Pancreas (tissue), 10 donors: ENCODE measurements at regions not wholly inside any gene's neighbourhood (a gene's known extent, or its start where the extent isn't known, plus 50 kb on each side); places are given as distances from the start of the nearest gene placed in this dataset.

Source experiments
- ATAC-seq, 4 donors: fragments of 200-7000 bp; cut with Tn5 transposase; one replicate each; pipeline versions ENCODE4 v1.8.0 to v1.9.1; 2020; ENCODE audit warnings: mild to moderate bottlenecking in 4 of 4, moderate library complexity in 4 of 4
- DNase-seq, 6 donors: peaks; one replicate each; pipeline ENCODE4 v3.0.0-alpha.2; 2020
- FAIRE-seq: peaks from 2 replicates; lab custom pipeline; 2012; peaks lifted over from hg19 to GRCh38; lab: Jason Lieb, UNC
- H3K27ac ChIP-seq, 4 donors: fragments of 200-600 bp; sonication (generic); 1 replicate in 3 of 4; 2 replicates in 1 of 4; pipeline versions ENCODE4 v1.5.0 to v1.8.0; 2020
- H3K27me3 ChIP-seq, 4 donors: fragments of 200-600 bp; one replicate each; pipeline ENCODE4 v1.8.0; 2021
- H3K36me3 ChIP-seq, 3 donors: fragments of 200-600 bp; sonication (generic) in 1 of 3; one replicate each; pipeline versions ENCODE4 v1.5.0 to v1.8.0; 2020 to 2021
- H3K4me1 ChIP-seq, 3 donors: fragments of 200-600 bp; one replicate each; pipeline ENCODE4 v1.8.0; 2021
- H3K4me3 ChIP-seq, 4 donors: fragments of 200-600 bp; sonication (generic) in 2 of 4; one replicate each; pipeline versions ENCODE4 v1.5.0 to v1.8.0; 2020 to 2021
- H3K9me3 ChIP-seq, 4 donors: fragments of 200-600 bp; one replicate each; pipeline ENCODE4 v1.8.0; 2021
- WGBS, 2 donors: extraction: QIAGEN DNeasy Blood & Tissue Kit; methylation state at CpG; one replicate each; pipeline ENCODE4 v1.1.7; 2013; 5-methylcytosine and 5-hydroxymethylcytosine counted together
- intact Hi-C, 3 donors: fragments of 100-400 bp; cut with DNase I; formaldehyde crosslinking; loops; one replicate each; pipeline versions ENCODE4 v1.11.1 to v1.14.2; 2022
- TF ChIP-seq, protein P1 (sequence below), 4 donors: fragments of 200-600 bp; sonication (generic) in 3 of 4; IDR thresholded peaks; one replicate each; pipeline versions ENCODE4 v1.5.0 to v1.8.0; 2021; ENCODE audit warnings: antibody characterized with exemption in 4 of 4
- donor health status: healthy with polysubstance abuse.
- donor health status: DM: no; HTN: no; CAD: no; lungs with moderate emphysema.
- donor health status: DM: no; HTN: no; CAD: no.
- donor health status: control.
- donor health status: control.
- donor health status: Bipolar disorder and iron deficiency.
- donor health status: DM: yes; HTN: yes; CAD: no.
- donor health status: DM: no; HTN: no; CAD: no.
- donor health status: DM: no; HTN: no; CAD: no.
- donor health status: DM: yes; HTN: yes; CAD: no.

- Histone ChIP-seq H3K4me3 (no peak overlapping the region), H3K36me3 (no peaks in the 10 kb centered on the region), H3K9me3 (no peaks in the 10 kb centered on the region), H3K27me3 (peaks cover 0 to 2% (median 0%) of the 10 kb centered on the region in 4 donors), H3K4me1 (peaks cover 0 to 8% (median 3%) of the 10 kb centered on the region in 3 donors), H3K27ac (no peak overlapping the region)
- ATAC-seq, result no peak
- intact Hi-C loops, result no loop called here
- FAIRE-seq, result no peak
- TF ChIP-seq, protein P1, sequence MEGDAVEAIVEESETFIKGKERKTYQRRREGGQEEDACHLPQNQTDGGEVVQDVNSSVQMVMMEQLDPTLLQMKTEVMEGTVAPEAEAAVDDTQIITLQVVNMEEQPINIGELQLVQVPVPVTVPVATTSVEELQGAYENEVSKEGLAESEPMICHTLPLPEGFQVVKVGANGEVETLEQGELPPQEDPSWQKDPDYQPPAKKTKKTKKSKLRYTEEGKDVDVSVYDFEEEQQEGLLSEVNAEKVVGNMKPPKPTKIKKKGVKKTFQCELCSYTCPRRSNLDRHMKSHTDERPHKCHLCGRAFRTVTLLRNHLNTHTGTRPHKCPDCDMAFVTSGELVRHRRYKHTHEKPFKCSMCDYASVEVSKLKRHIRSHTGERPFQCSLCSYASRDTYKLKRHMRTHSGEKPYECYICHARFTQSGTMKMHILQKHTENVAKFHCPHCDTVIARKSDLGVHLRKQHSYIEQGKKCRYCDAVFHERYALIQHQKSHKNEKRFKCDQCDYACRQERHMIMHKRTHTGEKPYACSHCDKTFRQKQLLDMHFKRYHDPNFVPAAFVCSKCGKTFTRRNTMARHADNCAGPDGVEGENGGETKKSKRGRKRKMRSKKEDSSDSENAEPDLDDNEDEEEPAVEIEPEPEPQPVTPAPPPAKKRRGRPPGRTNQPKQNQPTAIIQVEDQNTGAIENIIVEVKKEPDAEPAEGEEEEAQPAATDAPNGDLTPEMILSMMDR (IDR thresholded peaks at IDR 0.05), result no peak
- 33 to 42% methylated on average over 6 of the region's 6 CpGs for WGBS, 2 donors
- no peak for DNase-seq
These were observed 568.7 kb upstream of the KLF4 start for GRCh38 chr9:108058135-108058814.

GRCh38 chr9:108057421-108058134 is 568.0 kb upstream of the KLF4 start:
- H3K4me3 ChIP-seq, result no peak overlapping the region
- H3K9me3 ChIP-seq, result no peaks in the 10 kb centered on the region
- intact Hi-C loops, result no loop called here
- TF ChIP-seq, protein P1 (IDR thresholded peaks at IDR 0.05), result no peak
- peaks cover 0 to 8% (median 5%) of the 10 kb centered on the region in 3 donors for H3K4me1 ChIP-seq
- no peak for DNase-seq
- peak in 3 of 4 donors; percentile 39 to 74 (median 65) for ATAC-seq
- 65 to 73% methylated on average over 7 of the region's 7 CpGs for whole genome bisulfite sequencing, 2 donors
- H3K27me3 ChIP-seq, result peaks cover 0 to 2% (median 0%) of the 10 kb centered on the region in 4 donors
- no peak overlapping the region for H3K27ac ChIP-seq
- no peaks in the 10 kb centered on the region for H3K36me3 ChIP-seq
- FAIRE-seq, result no peak

GRCh38 chr9:108056805-108057386 is 567.3 kb upstream of the KLF4 start:
- H3K36me3 ChIP-seq, result no peaks in the 10 kb centered on the region
- H3K27me3 ChIP-seq, result peaks cover 0 to 2% (median 0%) of the 10 kb centered on the region in 4 donors
- WGBS, 2 donors, result 51 to 65% methylated on average over 1 of the region's 1 CpG
- peaks cover 0 to 8% (median 5%) of the 10 kb centered on the region in 3 donors for H3K4me1 ChIP-seq
- intact Hi-C loops, result no loop called here
- FAIRE-seq (no peak), DNase-seq (no peak), ATAC-seq (no peak)
- H3K27ac ChIP-seq, result no peak overlapping the region
- TF ChIP-seq, protein P1 (IDR thresholded peaks at IDR 0.05), result no peak
- H3K4me3 ChIP-seq, result no peak overlapping the region
- no peaks in the 10 kb centered on the region for H3K9me3 ChIP-seq

- no peaks in the 10 kb centered on the region for H3K36me3 ChIP-seq
- TF ChIP-seq, protein P1 (IDR thresholded peaks at IDR 0.05), result no peak
- DNase-seq (no peak), ATAC-seq (no peak), FAIRE-seq (no peak)
- WGBS, 2 donors, result 69 to 79% methylated on average over 6 of the region's 6 CpGs
- peaks cover 0 to 2% (median 0%) of the 10 kb centered on the region in 4 donors for H3K27me3 ChIP-seq
- H3K9me3 ChIP-seq, result no peaks in the 10 kb centered on the region
- intact Hi-C loops, result no loop called here
- no peak overlapping the region for H3K27ac ChIP-seq
- H3K4me3 ChIP-seq, result no peak overlapping the region
- H3K4me1 ChIP-seq, result peaks cover 0 to 8% (median 5%) of the 10 kb centered on the region in 3 donors
These were observed 566.7 kb upstream of the KLF4 start for GRCh38 chr9:108056084-108056804.
